HG03354 (cell line): ENCODE measurements at regions not wholly inside any gene's neighbourhood (a gene's known extent, or its start where the extent isn't known, plus 50 kb on each side); places are given as distances from the start of the nearest gene placed in this dataset.

Source experiments
- ATAC-seq: cut with Tn5 transposase; IDR thresholded peaks from one replicate; pipeline ENCODE4 v1.9.1; 2021; ENCODE audit warnings: mild to moderate bottlenecking; ENCODE audit not compliant: unreplicated experiment, poor library complexity, severe bottlenecking

GRCh38 chr10:128932071-128932820 is 534.8 kb upstream of the MGMT start:
- no peak for ATAC-seq

GRCh38 chr10:128934492-128934891 is 532.5 kb upstream of the MGMT start:
- ATAC-seq = no peak

- ATAC-seq = no peak
Observed at GRCh38 chr10:128936392-128936791, 530.6 kb upstream of the MGMT start.

GRCh38 chr10:128938558-128938957 is 528.5 kb upstream of the MGMT start:
- ATAC-seq = no peak

GRCh38 chr10:128940081-128940480 is 527.0 kb upstream of the MGMT start:
- ATAC-seq = no peak

- ATAC-seq = no peak
Observed at GRCh38 chr10:128943111-128943510, 523.9 kb upstream of the MGMT start.

GRCh38 chr10:128945398-128945797 is 521.6 kb upstream of the MGMT start:
- ATAC-seq = no peak

- no peak for ATAC-seq
Observed at GRCh38 chr10:128950159-128950915, 516.7 kb upstream of the MGMT start.

GRCh38 chr10:128950916-128951275 is 516.1 kb upstream of the MGMT start:
- no peak for ATAC-seq

- ATAC-seq = no peak
Observed at GRCh38 chr10:128952856-128953255, 514.2 kb upstream of the MGMT start.

GRCh38 chr10:128956149-128956548 is 510.9 kb upstream of the MGMT start:
- no peak for ATAC-seq

- ATAC-seq = no peak
Observed at GRCh38 chr10:128957221-128957620, 509.8 kb upstream of the MGMT start.

- ATAC-seq = no peak
Observed at GRCh38 chr10:128958834-128959690, 508.0 kb upstream of the MGMT start.

- ATAC-seq = no peak
Observed at GRCh38 chr10:128959746-128960145, 507.3 kb upstream of the MGMT start.

GRCh38 chr10:128960517-128960916 is 506.5 kb upstream of the MGMT start:
- no peak for ATAC-seq

- no peak for ATAC-seq
Observed at GRCh38 chr10:128962182-128962581, 504.9 kb upstream of the MGMT start.

GRCh38 chr10:128963211-128964099 is 503.6 kb upstream of the MGMT start:
- no peak for ATAC-seq

- ATAC-seq = no peak
Observed at GRCh38 chr10:128964100-128964403, 503.0 kb upstream of the MGMT start.

GRCh38 chr10:128967980-128968756 is 498.9 kb upstream of the MGMT start:
- ATAC-seq = no peak
